ENCODE measurements at regions not wholly inside any gene's neighbourhood (a gene's known extent, or its start where the extent isn't known, plus 50 kb on each side); places are given as distances from the start of the nearest gene placed in this dataset.

- no peak for TF ChIP-seq USF2 (IDR thresholded peaks at IDR 0.05; ENCODE audit: borderline replicate concordance, low read depth, low read length)
- no peak for TF ChIP-seq EP300 (IDR thresholded peaks at IDR 0.05; ENCODE audit: borderline replicate concordance in 1 of 2, low read depth in 1 of 2, low read length in 1 of 2)
- no peak for TF ChIP-seq CTCF (IDR thresholded peaks at IDR 0.05)
- TF ChIP-seq FOXJ3 (CRISPR knock-in tag; IDR thresholded peaks at IDR 0.05), result no peak
- TF ChIP-seq YY1 (IDR thresholded peaks at IDR 0.05; ENCODE audit: low read depth), result no peak
- TF ChIP-seq PBX3 (IDR thresholded peaks at IDR 0.05), result no peak
- TF ChIP-seq REST (IDR thresholded peaks at IDR 0.05; ENCODE audit: low read depth, low read length), result no peak
- TF ChIP-seq MEF2A (IDR thresholded peaks at IDR 0.05; ENCODE audit: borderline replicate concordance, low read depth), result no peak
- TF ChIP-seq TAF1 (IDR thresholded peaks at IDR 0.05; ENCODE audit: borderline replicate concordance, low read depth, low read length), result no peak
- TF ChIP-seq GABPA (IDR thresholded peaks at IDR 0.05; ENCODE audit: low read depth), result no peak
- TF ChIP-seq NRF1 (IDR thresholded peaks at IDR 0.05; ENCODE audit: low read depth, low read length), result no peak
- TF ChIP-seq SIN3A (IDR thresholded peaks at IDR 0.05; ENCODE audit: borderline replicate concordance, low read depth, low read length), result no peak
- TF ChIP-seq RAD21 (IDR thresholded peaks at IDR 0.05; ENCODE audit: low read length), result no peak
- TF ChIP-seq EZH2phosphoT487 (IDR thresholded peaks at IDR 0.05; ENCODE audit: borderline replicate concordance, low read depth), result no peak
These were observed 234.2 kb downstream of the ASXL3 start for GRCh38 chr18:33812186-33812585.

All from SK-N-SH (cell line).